CD4-positive, alpha-beta T cell treated with Interleukin-1 beta for 1 hour (primary cell): ENCODE measurements at regions not wholly inside any gene's neighbourhood (a gene's known extent, or its start where the extent isn't known, plus 50 kb on each side); places are given as distances from the start of the nearest gene placed in this dataset.
"Not testable (repeated sequence)": the region's sequence is repeated elsewhere in the genome, so short reads cannot be mapped to it uniquely, and the experiment has no call there.

Experiments
- DNase-seq, 2 donors: peaks; one replicate each; pipeline ENCODE4 v3.0.0-alpha.2; 2020 to 2022

- no peak for DNase-seq
These were observed 674.2 kb upstream of the VRK2 start for GRCh38 chr2:57372237-57372984.

GRCh38 chr2:57373530-57373929 lies 673.1 kb upstream of the VRK2 start:
- DNase-seq: no peak

- no peak for DNase-seq
These were observed 669.6 kb upstream of the VRK2 start for GRCh38 chr2:57376985-57377384.

- no peak for DNase-seq
These were observed 660.3 kb upstream of the VRK2 start for GRCh38 chr2:57386305-57386704.

- DNase-seq: peak in 1 of 2 donors; percentile 15
These were observed 650.1 kb upstream of the VRK2 start for GRCh38 chr2:57396355-57397098.

GRCh38 chr2:57397550-57398360 lies 648.9 kb upstream of the VRK2 start:
- no peak for DNase-seq

GRCh38 chr2:57399057-57399456 lies 647.5 kb upstream of the VRK2 start:
- DNase-seq: no peak

GRCh38 chr2:57402096-57402495 lies 644.5 kb upstream of the VRK2 start:
- no peak for DNase-seq

- DNase-seq: no peak
These were observed 643.9 kb upstream of the VRK2 start for GRCh38 chr2:57402755-57403154.

- no peak for DNase-seq
These were observed 638.8 kb upstream of the VRK2 start for GRCh38 chr2:57407772-57408201.

GRCh38 chr2:57408587-57408986 lies 638.0 kb upstream of the VRK2 start:
- no peak for DNase-seq

- DNase-seq: no peak
These were observed 629.6 kb upstream of the VRK2 start for GRCh38 chr2:57417007-57417406.

- not testable (repeated sequence) for DNase-seq
These were observed 627.7 kb upstream of the VRK2 start for GRCh38 chr2:57418859-57419346.

- no peak for DNase-seq
These were observed 616.8 kb upstream of the VRK2 start for GRCh38 chr2:57429831-57430230.

- DNase-seq: no peak
These were observed 614.1 kb upstream of the VRK2 start for GRCh38 chr2:57432528-57432927.

GRCh38 chr2:57434441-57434840 lies 612.2 kb upstream of the VRK2 start:
- no peak for DNase-seq

- no peak for DNase-seq
These were observed 611.6 kb upstream of the VRK2 start for GRCh38 chr2:57434972-57435371.

GRCh38 chr2:57437077-57437476 lies 609.5 kb upstream of the VRK2 start:
- no peak for DNase-seq

- no peak for DNase-seq
These were observed 606.2 kb upstream of the VRK2 start for GRCh38 chr2:57440437-57440836.

GRCh38 chr2:57443086-57443485 lies 603.5 kb upstream of the VRK2 start:
- no peak for DNase-seq

- peak in 1 of 2 donors; percentile 32 for DNase-seq
These were observed 602.6 kb upstream of the VRK2 start for GRCh38 chr2:57443973-57444521.

GRCh38 chr2:57444752-57445430 lies 601.7 kb upstream of the VRK2 start:
- DNase-seq: no peak
